ENCODE measurements at regions not wholly inside any gene's neighbourhood (a gene's known extent, or its start where the extent isn't known, plus 50 kb on each side); places are given as distances from the start of the nearest gene placed in this dataset.

DNA sequence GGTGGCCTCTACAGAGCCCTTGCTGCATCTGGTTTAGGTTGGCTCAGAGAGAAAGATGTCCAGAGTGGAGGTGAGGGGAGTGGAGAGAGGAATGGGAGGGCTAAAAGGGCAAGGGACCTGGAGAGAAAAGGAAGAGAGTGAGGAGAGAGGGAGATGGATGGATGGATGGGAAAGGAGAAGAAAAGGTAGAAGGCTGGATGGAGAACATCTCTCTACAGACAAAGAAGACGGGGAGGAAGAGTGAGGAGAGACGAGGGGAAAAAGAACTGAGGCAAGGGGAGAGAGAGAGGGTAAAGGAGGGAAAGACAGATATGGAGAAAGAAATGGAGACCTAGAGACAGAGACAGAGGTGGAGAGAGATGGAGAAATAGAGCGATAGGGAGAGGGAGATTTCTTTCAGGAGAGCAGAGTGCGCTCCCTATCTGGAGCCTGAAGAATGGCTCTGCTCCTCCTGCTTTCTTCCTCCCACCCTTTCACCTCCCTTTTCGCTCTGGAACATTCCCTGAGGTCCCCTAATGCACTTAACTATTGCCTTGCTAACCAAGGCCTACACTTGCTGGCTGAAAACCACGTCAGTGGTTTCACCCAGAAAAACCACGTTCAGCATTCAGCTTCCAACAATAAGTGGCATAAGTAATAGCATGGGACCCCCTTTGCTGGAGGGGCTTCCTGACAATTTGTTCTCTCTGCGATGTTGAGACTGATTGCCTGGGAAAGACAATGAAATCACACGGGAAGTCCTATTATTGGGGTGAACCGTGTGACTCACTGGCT is 286.3 kb downstream of the CDH26 start:
- no peak overlapping the region for H3K27ac ChIP-seq (ENCODE audit: low read depth, low read length)
- H3K36me3 ChIP-seq (ENCODE audit: control insufficient read depth, insufficient read depth, low read length) = no peaks in the 10 kb centered on the region
- no peak overlapping the region for H3K4me3 ChIP-seq (ENCODE audit: low read depth, low read length)
- H3K4me1 ChIP-seq (ENCODE audit: control insufficient read depth, insufficient read depth, low read length) = peaks cover 11% of the 10 kb centered on the region
- no peaks in the 10 kb centered on the region for H3K9me3 ChIP-seq (ENCODE audit: control insufficient read depth, insufficient read depth, low read length)
- 74% methylated on average over 6 of the region's 10 CpGs for WGBS (ENCODE audit: insufficient coverage)
- peaks cover 3% of the 10 kb centered on the region for H3K27me3 ChIP-seq (ENCODE audit: control insufficient read depth, insufficient read depth, low read length)
- no peak for DNase-seq (ENCODE audit: low read depth in 4 of 6, low spot score in 6 of 6)

DNA sequence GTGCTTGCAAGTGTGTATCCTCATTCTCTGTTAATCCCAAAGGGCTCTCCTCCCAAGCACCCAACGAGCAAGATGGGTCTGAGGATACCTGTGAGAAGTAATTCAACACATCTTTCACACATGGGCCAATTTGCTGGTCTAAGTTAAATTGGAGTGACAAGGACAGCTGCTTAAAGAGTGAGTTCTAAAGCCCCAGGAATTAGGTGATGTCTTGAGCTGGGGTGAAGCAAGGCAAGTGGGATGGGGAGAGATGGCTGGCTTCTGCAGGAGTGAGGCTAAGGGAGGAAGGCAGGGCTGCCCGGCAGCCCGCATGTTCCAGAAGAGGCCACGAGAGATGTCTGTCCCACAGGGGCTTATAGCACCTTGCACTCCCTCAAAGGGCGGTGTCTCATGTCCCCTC is 288.5 kb downstream of the CDH26 start:
- Histone ChIP-seq H3K27me3 (ENCODE audit: control insufficient read depth, insufficient read depth, low read length) (no peaks in the 10 kb centered on the region), H3K4me1 (ENCODE audit: control insufficient read depth, insufficient read depth, low read length) (no peaks in the 10 kb centered on the region), H3K36me3 (ENCODE audit: control insufficient read depth, insufficient read depth, low read length) (no peaks in the 10 kb centered on the region), H3K4me3 (ENCODE audit: low read depth, low read length) (no peak overlapping the region), H3K9me3 (ENCODE audit: control insufficient read depth, insufficient read depth, low read length) (no peaks in the 10 kb centered on the region), H3K27ac (ENCODE audit: low read depth, low read length) (no peak overlapping the region)
- 95% methylated on average over 4 of the region's 5 CpGs for WGBS (ENCODE audit: insufficient coverage)
- DNase-seq (ENCODE audit: low read depth in 4 of 6, low spot score in 6 of 6) = no peak

DNA sequence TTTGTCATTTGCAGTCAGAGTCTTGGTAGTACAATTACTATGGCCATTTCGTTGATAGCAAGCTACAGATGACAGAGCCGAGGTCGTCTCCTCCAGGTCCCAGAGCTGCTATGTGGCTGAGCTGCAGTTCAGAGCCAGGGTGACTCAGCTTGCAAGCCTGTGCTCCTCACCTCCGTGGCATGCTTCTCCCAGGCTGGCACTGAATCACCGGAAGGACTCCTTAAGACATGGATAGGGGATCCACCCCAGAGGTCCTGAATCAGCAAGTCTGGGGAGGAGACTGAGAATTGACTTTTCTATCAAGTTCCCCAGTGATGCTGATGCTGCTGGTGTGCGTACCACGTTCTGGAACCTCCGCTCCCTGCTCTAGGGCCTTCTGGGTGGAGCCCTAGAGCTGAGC is 291.2 kb downstream of the CDH26 start:
- DNase-seq (ENCODE audit: low read depth in 4 of 6, low spot score in 6 of 6) = no peak
- WGBS (ENCODE audit: insufficient coverage) = 85% methylated on average over 6 of the region's 8 CpGs
- Histone ChIP-seq H3K27ac (ENCODE audit: low read depth, low read length) (no peak overlapping the region), H3K27me3 (ENCODE audit: control insufficient read depth, insufficient read depth, low read length) (no peaks in the 10 kb centered on the region), H3K4me3 (ENCODE audit: low read depth, low read length) (no peak overlapping the region), H3K36me3 (ENCODE audit: control insufficient read depth, insufficient read depth, low read length) (no peaks in the 10 kb centered on the region), H3K9me3 (ENCODE audit: control insufficient read depth, insufficient read depth, low read length) (no peaks in the 10 kb centered on the region), H3K4me1 (ENCODE audit: control insufficient read depth, insufficient read depth, low read length) (no peaks in the 10 kb centered on the region)

DNA sequence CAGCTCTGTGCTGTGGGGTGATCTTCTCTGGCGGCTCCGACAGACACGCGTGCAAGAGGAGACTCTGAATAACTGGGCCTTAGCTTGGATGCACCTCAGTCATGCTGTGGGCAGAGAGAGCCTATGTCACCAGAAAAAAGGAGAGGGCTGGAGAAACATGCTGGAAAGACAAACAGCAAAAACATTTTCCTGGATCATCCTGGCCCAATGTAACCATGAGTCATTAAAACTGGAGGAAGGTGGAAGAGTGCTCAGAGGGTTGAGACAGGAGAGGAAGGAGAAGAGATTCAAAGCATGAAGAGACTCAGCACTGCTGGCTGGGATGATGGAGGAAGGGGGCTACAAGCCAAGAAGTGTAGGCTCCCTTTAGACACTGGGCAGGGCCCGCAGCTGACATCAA is 292.0 kb downstream of the CDH26 start:
- Histone ChIP-seq H3K27ac (ENCODE audit: low read depth, low read length) (no peak overlapping the region), H3K4me1 (ENCODE audit: control insufficient read depth, insufficient read depth, low read length) (peaks cover 3% of the 10 kb centered on the region), H3K4me3 (ENCODE audit: low read depth, low read length) (no peak overlapping the region), H3K9me3 (ENCODE audit: control insufficient read depth, insufficient read depth, low read length) (no peaks in the 10 kb centered on the region), H3K36me3 (ENCODE audit: control insufficient read depth, insufficient read depth, low read length) (no peaks in the 10 kb centered on the region), H3K27me3 (ENCODE audit: control insufficient read depth, insufficient read depth, low read length) (no peaks in the 10 kb centered on the region)
- 79% methylated on average over 5 of the region's 5 CpGs for WGBS (ENCODE audit: insufficient coverage)
- no peak for DNase-seq (ENCODE audit: low read depth in 4 of 6, low spot score in 6 of 6)

DNA sequence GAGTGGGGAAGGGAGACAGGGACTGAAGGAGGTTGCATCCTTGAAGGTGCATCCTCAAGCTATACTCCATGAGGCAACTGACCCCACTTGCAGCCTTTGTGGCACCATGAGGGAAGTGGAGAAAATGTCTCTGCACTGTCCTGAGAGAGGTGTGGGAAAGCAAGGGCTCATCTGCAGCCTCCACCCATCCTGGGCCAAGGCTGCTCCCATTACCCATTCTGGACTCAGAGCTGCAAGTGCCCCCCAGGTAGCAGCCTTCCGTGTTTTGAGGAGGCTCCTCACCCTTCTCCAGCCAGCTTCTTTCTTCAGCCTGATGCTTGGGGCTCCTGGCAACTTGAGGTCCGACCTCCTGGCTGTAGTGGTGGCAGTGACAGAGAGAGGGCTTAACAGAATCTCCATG is 294.6 kb downstream of the CDH26 start:
- no CpG with 5 or more reads among the region's 2 CpGs for WGBS (ENCODE audit: insufficient coverage)
- H3K27ac ChIP-seq (ENCODE audit: low read depth, low read length) = no peak overlapping the region
- DNase-seq (ENCODE audit: low read depth in 4 of 6, low spot score in 6 of 6) = no peak
- peaks cover 9% of the 10 kb centered on the region for H3K4me1 ChIP-seq (ENCODE audit: control insufficient read depth, insufficient read depth, low read length)
- H3K9me3 ChIP-seq (ENCODE audit: control insufficient read depth, insufficient read depth, low read length) = no peaks in the 10 kb centered on the region
- H3K4me3 ChIP-seq (ENCODE audit: low read depth, low read length) = no peak overlapping the region
- no peaks in the 10 kb centered on the region for H3K36me3 ChIP-seq (ENCODE audit: control insufficient read depth, insufficient read depth, low read length)
- no peaks in the 10 kb centered on the region for H3K27me3 ChIP-seq (ENCODE audit: control insufficient read depth, insufficient read depth, low read length)

DNA sequence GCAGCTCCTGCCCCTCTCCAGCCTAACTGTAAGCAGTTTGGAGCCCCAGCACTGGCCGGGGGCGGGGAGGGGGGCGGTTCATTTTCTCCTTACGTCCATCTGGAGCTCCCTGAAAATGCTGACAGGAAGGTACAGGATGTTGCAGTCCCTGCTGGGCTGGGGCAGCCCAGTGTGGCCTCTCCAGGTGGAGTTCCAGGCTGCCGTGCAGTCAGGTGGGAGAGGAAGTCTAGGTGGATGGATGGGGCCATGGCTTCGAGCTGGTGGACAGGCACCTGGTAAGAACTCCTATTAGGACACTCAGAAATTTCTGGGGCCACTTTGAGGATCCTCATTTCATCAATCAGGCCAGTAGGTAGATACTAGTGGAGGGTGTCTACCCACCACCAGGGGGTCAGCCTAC is 295.2 kb downstream of the CDH26 start:
- H3K36me3 ChIP-seq (ENCODE audit: control insufficient read depth, insufficient read depth, low read length) = no peaks in the 10 kb centered on the region
- H3K27me3 ChIP-seq (ENCODE audit: control insufficient read depth, insufficient read depth, low read length) = no peaks in the 10 kb centered on the region
- no peak overlapping the region for H3K27ac ChIP-seq (ENCODE audit: low read depth, low read length)
- no peak for DNase-seq (ENCODE audit: low read depth in 4 of 6, low spot score in 6 of 6)
- H3K4me3 ChIP-seq (ENCODE audit: low read depth, low read length) = no peak overlapping the region
- H3K9me3 ChIP-seq (ENCODE audit: control insufficient read depth, insufficient read depth, low read length) = no peaks in the 10 kb centered on the region
- 95% methylated on average over 3 of the region's 6 CpGs for WGBS (ENCODE audit: insufficient coverage)
- peaks cover 9% of the 10 kb centered on the region for H3K4me1 ChIP-seq (ENCODE audit: control insufficient read depth, insufficient read depth, low read length)

DNA sequence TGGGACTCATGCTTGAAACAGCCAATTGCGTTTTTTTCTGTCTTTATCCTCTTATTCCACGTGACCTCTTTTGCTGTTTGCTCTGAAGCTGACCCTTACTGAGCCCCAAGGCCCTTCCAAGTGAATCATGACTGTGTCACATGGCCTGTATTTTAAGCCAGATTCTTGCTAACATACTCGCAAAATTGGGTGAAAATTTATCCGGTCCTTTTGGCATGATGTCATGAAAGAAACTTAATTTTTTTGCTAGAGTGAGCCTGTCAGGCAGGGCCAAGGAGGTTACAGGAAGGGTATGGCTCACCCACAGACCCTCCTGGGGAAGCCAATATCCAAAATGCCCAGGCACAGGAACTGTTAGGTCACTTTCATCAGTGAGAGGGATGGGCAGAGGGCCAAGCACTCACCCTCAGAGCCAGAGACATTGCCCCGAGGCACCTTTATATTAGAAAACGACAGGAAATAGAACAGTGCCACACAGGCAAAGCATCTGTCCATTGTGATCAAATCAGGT is 296.7 kb downstream of the CDH26 start:
- Histone ChIP-seq H3K27me3 (ENCODE audit: control insufficient read depth, insufficient read depth, low read length) (no peaks in the 10 kb centered on the region), H3K36me3 (ENCODE audit: control insufficient read depth, insufficient read depth, low read length) (no peaks in the 10 kb centered on the region), H3K27ac (ENCODE audit: low read depth, low read length) (no peak overlapping the region), H3K4me1 (ENCODE audit: control insufficient read depth, insufficient read depth, low read length) (peaks cover 9% of the 10 kb centered on the region), H3K4me3 (ENCODE audit: low read depth, low read length) (no peak overlapping the region), H3K9me3 (ENCODE audit: control insufficient read depth, insufficient read depth, low read length) (no peaks in the 10 kb centered on the region)
- DNase-seq (ENCODE audit: low read depth in 4 of 6, low spot score in 6 of 6) = peak in 1 of 6 donors; percentile 16
- WGBS (ENCODE audit: insufficient coverage) = 44% methylated on average over 4 of the region's 6 CpGs

DNA sequence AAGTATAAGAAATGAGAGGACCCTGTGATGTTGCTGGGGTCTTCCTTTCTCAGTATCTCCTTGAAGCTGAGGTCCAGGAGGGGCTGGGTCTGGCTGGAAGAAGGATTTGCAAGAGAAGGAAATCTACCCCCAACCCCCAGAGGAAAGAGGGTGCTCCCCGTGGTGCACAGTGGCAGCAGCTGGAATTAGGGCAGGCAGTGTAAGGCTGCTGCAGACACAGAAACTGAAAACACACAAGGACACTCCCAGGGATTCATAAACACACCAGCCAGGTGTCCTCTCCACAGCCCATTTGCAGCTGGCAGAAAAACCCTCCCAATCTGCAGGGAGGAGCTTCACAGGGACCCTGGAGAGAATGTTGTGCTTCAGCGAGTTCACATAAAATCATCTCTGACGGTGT is 297.2 kb downstream of the CDH26 start:
- WGBS (ENCODE audit: insufficient coverage) = no CpG with 5 or more reads among the region's 3 CpGs
- Histone ChIP-seq H3K27me3 (ENCODE audit: control insufficient read depth, insufficient read depth, low read length) (no peaks in the 10 kb centered on the region), H3K27ac (ENCODE audit: low read depth, low read length) (no peak overlapping the region), H3K36me3 (ENCODE audit: control insufficient read depth, insufficient read depth, low read length) (no peaks in the 10 kb centered on the region), H3K4me1 (ENCODE audit: control insufficient read depth, insufficient read depth, low read length) (peaks cover 9% of the 10 kb centered on the region), H3K9me3 (ENCODE audit: control insufficient read depth, insufficient read depth, low read length) (no peaks in the 10 kb centered on the region), H3K4me3 (ENCODE audit: low read depth, low read length) (no peak overlapping the region)
- peak in 1 of 6 donors; percentile 40 for DNase-seq (ENCODE audit: low read depth in 4 of 6, low spot score in 6 of 6)

DNA sequence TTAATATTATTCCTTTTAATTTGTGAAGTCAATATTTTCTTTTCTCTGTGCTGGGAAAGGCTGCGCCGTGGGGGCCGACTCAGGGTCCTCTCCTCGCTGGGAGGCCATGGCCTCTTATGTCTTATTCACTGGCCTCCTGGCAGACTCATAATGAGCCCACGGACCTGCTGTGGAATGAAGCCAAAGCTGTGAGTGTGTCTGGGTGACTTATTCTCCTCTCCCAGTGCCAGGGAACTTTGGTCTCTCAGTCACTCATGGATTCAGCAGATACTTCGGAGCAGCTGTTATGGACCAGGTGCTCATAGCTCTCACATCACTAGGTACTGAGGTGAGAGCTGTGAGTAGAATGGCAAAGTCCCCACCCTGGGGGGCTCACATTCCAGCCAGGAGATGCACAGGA is 297.6 kb downstream of the CDH26 start:
- no peaks in the 10 kb centered on the region for H3K36me3 ChIP-seq (ENCODE audit: control insufficient read depth, insufficient read depth, low read length)
- H3K27me3 ChIP-seq (ENCODE audit: control insufficient read depth, insufficient read depth, low read length) = no peaks in the 10 kb centered on the region
- no peak overlapping the region for H3K4me3 ChIP-seq (ENCODE audit: low read depth, low read length)
- WGBS (ENCODE audit: insufficient coverage) = 87% methylated on average over 5 of the region's 6 CpGs
- H3K27ac ChIP-seq (ENCODE audit: low read depth, low read length) = no peak overlapping the region
- H3K4me1 ChIP-seq (ENCODE audit: control insufficient read depth, insufficient read depth, low read length) = peaks cover 9% of the 10 kb centered on the region
- DNase-seq (ENCODE audit: low read depth in 4 of 6, low spot score in 6 of 6) = peak in 1 of 6 donors; percentile 36
- H3K9me3 ChIP-seq (ENCODE audit: control insufficient read depth, insufficient read depth, low read length) = no peaks in the 10 kb centered on the region

DNA sequence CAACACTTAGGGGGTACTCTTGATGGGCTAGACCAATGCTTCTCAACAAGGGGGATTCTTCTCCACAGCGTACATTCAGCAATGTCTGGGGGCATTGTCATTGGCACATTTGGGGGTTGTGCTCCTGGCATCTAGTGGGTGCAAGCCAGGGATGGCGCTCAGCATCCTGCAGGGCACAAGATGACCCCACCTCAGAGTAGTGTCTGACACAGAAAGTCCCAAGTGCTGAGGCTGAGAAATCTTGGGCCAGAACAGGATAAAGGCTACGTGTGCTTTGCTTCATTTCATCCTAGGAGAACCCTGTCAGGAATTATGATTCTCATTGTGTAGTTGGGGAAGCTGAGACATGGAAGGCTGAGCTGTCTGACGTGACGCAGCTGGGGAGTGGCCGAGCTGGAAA is 298.6 kb downstream of the CDH26 start:
- peaks cover 9% of the 10 kb centered on the region for H3K4me1 ChIP-seq (ENCODE audit: control insufficient read depth, insufficient read depth, low read length)
- no peaks in the 10 kb centered on the region for H3K27me3 ChIP-seq (ENCODE audit: control insufficient read depth, insufficient read depth, low read length)
- 99% methylated on average over 6 of the region's 6 CpGs for WGBS (ENCODE audit: insufficient coverage)
- DNase-seq (ENCODE audit: low read depth in 4 of 6, low spot score in 6 of 6) = no peak
- H3K4me3 ChIP-seq (ENCODE audit: low read depth, low read length) = no peak overlapping the region
- no peak overlapping the region for H3K27ac ChIP-seq (ENCODE audit: low read depth, low read length)
- H3K36me3 ChIP-seq (ENCODE audit: control insufficient read depth, insufficient read depth, low read length) = no peaks in the 10 kb centered on the region
- H3K9me3 ChIP-seq (ENCODE audit: control insufficient read depth, insufficient read depth, low read length) = no peaks in the 10 kb centered on the region
